HAP-1 (cell line): ENCODE measurements at regions not wholly inside any gene's neighbourhood (a gene's known extent, or its start where the extent isn't known, plus 50 kb on each side); places are given as distances from the start of the nearest gene placed in this dataset.

Source experiments
- DNase-seq, 2 experiments: peaks; one replicate each; pipeline ENCODE4 v3.0.0-alpha.2; 2016 to 2020; ENCODE audit warnings: low spot score in 2 of 2
- H3K27me3 ChIP-seq: fragments of 250-450 bp; sonication (Bioruptor Pico); 2 replicates; pipeline ENCODE4 v1.5.1; 2020; ENCODE audit warnings: low read depth, mild to moderate bottlenecking, moderate library complexity
- H3K36me3 ChIP-seq: fragments of 250-450 bp; sonication (Bioruptor Pico); replicated peaks from 2 replicates; pipeline ENCODE4 v1.5.1; 2020; ENCODE audit warnings: mild to moderate bottlenecking
- H3K4me1 ChIP-seq: fragments of 250-450 bp; sonication (Bioruptor Pico); 2 replicates; pipeline ENCODE4 v1.5.1; 2020; ENCODE audit warnings: mild to moderate bottlenecking
- H3K4me3 ChIP-seq: fragments of 250-450 bp; sonication (Bioruptor Pico); 2 replicates; pipeline ENCODE4 v1.5.1; 2020; ENCODE audit warnings: mild to moderate bottlenecking, moderate library complexity
- H3K9me3 ChIP-seq: fragments of 250-450 bp; sonication (Bioruptor Pico); 2 replicates; pipeline ENCODE4 v1.5.1; 2020; ENCODE audit warnings: mild to moderate bottlenecking, moderate library complexity
- in situ Hi-C: fragments of 300-500 bp; cut with MboI; formaldehyde crosslinking; loops from 3 replicates; pipeline ENCODE4 v1.14.3; 2020; ENCODE audit warnings: low sequenced_read_pairs, inconsistent platforms, mixed read lengths

DNA sequence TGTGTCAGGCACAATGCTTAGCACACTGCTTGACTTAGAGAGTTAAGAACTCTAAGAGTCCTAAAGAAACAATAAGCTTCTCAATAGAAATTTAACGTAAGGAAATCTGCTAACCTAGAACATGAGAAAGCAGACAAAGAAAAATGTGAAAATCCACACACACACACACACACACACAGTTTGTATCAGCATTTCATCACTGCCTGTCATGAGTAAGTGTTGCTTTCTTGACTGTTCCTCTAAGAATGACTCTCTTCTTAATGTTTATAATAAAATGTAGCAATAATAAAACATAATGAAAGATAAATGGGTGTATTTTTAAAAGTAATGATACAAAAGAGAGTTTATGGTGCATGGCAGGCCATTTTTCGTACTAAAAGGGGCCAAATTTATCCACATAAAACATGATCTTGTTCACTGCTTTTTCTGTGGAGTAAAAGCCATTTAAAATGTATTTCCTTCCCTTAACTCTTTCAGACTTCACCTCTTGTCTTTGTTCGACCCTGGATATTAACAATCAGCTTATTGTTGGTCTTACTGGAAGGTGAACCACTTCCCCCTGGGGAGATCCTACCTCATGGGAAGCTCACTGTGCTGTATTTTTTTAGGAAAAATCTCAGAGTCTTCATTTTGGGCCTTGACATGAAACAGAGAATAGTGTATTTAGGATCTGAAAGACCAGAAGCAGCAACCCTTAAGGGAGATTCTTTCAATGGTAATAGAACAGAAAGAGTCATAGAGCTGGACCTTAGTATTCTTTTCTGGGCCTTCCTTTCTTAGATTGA, 107.3 kb upstream of the ANKRD55 start:
- Histone ChIP-seq H3K4me1 (no peaks in the 10 kb centered on the region), H3K36me3 (no peaks in the 10 kb centered on the region), H3K27me3 (no peaks in the 10 kb centered on the region), H3K4me3 (no peak overlapping the region), H3K9me3 (no peaks in the 10 kb centered on the region)
- DNase-seq: no peak
- in situ Hi-C loops: no loop called here

DNA sequence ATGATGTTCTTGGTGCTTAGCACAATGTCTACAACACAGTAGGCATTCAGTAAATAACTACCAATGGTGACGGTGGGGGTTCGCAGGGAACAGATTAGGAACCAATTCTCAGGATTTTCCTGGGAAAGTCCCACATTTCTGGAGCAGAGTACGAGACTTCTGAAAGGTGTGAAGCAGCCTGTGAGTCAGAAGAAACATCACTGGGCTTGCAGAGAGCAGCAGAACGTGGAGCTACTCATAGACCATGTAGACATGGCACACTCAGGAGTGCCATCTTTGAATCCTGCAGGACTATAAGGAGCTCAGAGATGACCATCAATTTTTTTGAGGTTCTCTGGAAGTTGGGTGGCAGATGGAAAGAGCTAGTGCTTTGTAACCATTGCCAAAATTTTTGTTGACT, 106.6 kb upstream of the ANKRD55 start:
- Histone ChIP-seq H3K27me3 (no peaks in the 10 kb centered on the region), H3K36me3 (no peaks in the 10 kb centered on the region), H3K4me1 (no peaks in the 10 kb centered on the region), H3K4me3 (no peak overlapping the region), H3K9me3 (no peaks in the 10 kb centered on the region)
- DNase-seq: no peak
- in situ Hi-C loops: no loop called here

DNA sequence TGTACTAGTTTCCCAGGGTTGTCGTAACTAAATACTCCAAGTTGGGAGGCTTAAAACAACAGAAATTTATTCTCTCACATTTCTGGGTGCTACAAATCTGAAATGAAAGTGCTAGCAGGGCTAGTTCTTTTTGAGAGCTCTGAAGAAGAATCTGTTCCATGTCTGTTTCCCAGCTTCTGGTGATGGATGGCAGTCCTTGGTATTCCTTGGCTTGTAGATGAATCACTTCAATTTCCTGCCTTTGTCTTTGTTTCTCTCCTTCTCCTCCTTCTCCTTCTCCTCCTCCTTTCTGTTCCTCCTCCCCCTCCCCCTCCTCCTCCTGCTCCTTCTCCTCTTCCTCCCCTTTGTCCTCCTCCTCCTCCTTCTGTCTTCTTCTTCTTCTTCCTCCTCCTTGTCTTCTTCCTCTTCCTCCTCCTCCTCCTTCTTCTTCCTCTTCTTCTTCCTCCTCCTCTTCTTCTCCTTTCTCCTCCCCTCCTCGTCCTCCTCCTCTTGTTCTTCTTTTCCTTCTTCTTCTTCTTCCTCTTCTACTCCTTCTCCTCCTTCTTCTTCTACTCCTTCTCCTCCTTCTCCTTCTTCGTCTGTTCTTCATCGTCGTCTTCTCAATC, 104.7 kb upstream of the ANKRD55 start:
- DNase-seq: no peak
- Histone ChIP-seq H3K36me3 (no peaks in the 10 kb centered on the region), H3K4me3 (no peak overlapping the region), H3K27me3 (no peaks in the 10 kb centered on the region), H3K9me3 (no peaks in the 10 kb centered on the region), H3K4me1 (no peaks in the 10 kb centered on the region)
- in situ Hi-C loops: no loop called here

DNA sequence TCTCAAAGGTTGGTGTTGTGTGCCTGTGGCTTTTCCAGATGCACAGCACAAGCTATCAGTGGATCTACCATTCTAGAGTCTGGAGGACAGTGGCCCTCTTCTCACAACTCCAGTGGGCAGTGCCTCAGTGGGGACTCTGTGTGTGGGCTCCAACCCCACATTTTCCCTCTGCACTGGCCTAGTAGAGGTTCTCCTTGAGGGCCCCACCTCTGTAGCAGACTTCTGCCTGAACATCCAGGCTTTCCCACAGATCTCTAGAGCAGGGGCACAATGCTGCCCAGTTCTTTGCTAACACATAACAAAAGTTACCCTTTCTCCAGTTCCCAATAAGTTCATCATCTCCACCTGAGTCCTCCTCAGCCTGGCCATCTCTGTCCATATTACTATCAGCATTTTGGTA, 102.1 kb upstream of the ANKRD55 start:
- DNase-seq: no peak
- in situ Hi-C loops: no loop called here
- no peaks in the 10 kb centered on the region for H3K4me1 ChIP-seq
- H3K27me3 ChIP-seq: no peaks in the 10 kb centered on the region
- H3K36me3 ChIP-seq: no peaks in the 10 kb centered on the region
- H3K4me3 ChIP-seq: no peak overlapping the region
- H3K9me3 ChIP-seq: no peaks in the 10 kb centered on the region

DNA sequence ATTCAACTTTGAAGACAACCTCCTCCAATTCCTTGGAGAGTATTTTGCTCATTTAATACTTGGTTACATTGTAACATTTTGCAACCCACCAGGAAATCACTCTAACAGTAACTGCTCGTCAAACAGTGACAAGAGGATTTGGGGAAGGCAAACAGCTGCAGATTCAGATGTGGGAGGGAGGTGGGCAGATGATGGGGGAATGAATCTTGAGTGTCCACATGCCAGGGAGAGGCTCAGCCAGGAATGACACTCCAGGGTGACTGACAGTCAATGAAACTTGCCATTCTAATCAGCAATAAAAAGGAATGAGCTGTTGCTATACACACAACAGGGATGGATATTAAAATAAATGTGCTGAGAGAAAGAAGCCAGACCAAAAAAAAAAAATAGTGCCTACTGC, 97.7 kb upstream of the ANKRD55 start:
- no peak for DNase-seq
- in situ Hi-C loops: no loop called here
- Histone ChIP-seq H3K4me1 (no peaks in the 10 kb centered on the region), H3K9me3 (no peaks in the 10 kb centered on the region), H3K36me3 (no peaks in the 10 kb centered on the region), H3K27me3 (no peaks in the 10 kb centered on the region), H3K4me3 (no peak overlapping the region)

DNA sequence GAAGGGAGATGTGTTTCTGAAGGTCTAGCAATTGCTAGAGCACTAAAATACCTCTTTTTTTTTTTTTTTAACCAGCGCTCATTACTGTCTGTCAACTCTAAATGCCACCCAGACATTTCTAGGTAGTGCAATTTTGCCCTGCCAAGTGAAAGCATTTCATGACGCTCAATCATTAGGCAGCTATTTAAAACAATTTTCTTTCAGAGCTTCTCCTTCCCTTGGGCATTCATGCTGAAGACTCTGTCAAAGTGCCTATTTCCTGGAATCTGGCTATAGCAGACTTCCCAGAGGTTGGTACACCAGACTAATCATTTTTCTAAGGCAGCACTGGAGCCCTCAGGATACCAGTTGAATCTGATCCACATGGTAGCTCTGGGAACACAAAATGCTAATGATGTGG, 97.0 kb upstream of the ANKRD55 start:
- H3K4me3 ChIP-seq: no peak overlapping the region
- no peaks in the 10 kb centered on the region for H3K9me3 ChIP-seq
- H3K36me3 ChIP-seq: no peaks in the 10 kb centered on the region
- H3K4me1 ChIP-seq: no peaks in the 10 kb centered on the region
- no peaks in the 10 kb centered on the region for H3K27me3 ChIP-seq
- DNase-seq: no peak
- in situ Hi-C loops: no loop called here

DNA sequence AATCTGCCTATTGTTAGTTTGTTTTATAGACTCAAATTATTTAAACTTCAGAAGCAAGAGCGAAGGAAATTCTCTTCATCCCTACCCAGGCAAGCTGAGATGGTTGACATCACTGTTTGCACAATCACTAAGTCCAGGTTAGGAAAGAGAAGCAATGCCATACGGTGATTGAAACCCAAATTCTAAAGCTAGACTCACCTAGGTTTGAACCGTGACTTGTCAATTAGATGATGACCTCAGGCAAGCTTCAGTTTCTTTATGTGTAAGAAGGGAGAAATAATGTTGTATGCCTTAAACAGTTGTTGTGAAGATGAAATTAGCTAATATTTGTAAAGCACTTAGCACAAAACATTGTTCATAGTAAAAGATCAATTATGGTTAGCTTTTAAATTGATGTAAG, 96.5 kb upstream of the ANKRD55 start:
- no peak for DNase-seq
- no peaks in the 10 kb centered on the region for H3K36me3 ChIP-seq
- in situ Hi-C loops: no loop called here
- no peaks in the 10 kb centered on the region for H3K4me1 ChIP-seq
- no peaks in the 10 kb centered on the region for H3K9me3 ChIP-seq
- no peaks in the 10 kb centered on the region for H3K27me3 ChIP-seq
- no peak overlapping the region for H3K4me3 ChIP-seq

DNA sequence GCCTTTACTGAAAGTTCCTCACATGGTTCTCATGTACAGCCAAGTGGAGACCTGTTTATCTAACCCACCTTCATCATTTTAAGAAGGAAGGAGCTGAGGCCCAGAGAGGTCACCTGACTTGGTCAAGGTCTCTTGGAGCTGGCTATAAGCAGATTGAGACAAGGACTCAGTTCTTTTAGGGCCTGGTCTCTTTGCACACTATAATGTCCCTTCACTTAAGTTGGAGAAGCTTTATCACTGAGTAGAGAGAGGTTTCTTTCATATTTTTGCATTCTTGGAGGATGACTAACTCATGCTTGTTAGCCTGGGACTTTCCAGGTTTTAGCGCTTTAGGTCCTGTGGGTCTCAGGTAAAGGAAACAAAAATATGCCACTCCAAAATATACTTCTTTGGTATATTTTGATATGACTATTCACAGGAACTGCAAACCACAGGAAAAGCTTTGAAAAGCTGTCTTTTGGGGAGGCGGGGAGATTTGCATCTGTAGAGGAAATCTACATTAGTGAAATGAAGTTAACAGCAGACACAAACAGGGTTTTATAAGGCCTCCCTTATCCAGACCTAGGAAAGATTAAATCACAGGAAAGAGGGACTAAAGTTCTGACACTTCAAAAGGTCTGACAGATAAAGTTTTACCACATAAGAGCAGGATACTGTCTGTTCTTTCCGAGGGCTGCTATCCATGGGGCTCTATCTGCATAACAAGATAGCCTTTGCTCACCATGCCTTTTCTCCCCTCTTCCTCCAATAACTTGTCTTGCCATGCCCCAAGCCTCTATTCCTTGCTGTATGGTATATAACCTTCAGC, 95.8 kb upstream of the ANKRD55 start:
- Histone ChIP-seq H3K9me3 (no peaks in the 10 kb centered on the region), H3K27me3 (no peaks in the 10 kb centered on the region), H3K4me1 (no peaks in the 10 kb centered on the region), H3K4me3 (no peak overlapping the region), H3K36me3 (no peaks in the 10 kb centered on the region)
- in situ Hi-C loops: no loop called here
- DNase-seq: no peak

DNA sequence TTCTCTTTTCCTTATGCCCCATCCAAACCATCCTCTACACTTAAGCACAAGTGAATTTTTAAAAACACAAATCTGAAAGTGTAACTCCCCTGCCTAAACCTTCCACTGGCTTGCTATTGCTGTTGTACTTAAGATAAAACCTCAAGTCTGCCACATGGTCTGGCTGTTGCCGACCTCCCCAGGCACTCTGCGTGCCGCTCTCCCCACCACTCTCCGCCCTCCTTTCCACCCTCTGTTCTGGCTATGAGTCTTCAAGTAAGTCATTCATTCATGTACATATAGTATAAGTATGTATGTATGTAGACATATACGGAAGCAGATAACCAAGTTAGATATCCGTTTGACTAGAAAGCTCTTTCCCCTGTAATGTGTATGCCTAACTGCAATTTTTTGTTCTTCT, 94.7 kb upstream of the ANKRD55 start:
- Histone ChIP-seq H3K36me3 (no peaks in the 10 kb centered on the region), H3K9me3 (no peaks in the 10 kb centered on the region), H3K27me3 (no peaks in the 10 kb centered on the region), H3K4me3 (no peak overlapping the region), H3K4me1 (no peaks in the 10 kb centered on the region)
- in situ Hi-C loops: no loop called here
- DNase-seq: no peak

DNA sequence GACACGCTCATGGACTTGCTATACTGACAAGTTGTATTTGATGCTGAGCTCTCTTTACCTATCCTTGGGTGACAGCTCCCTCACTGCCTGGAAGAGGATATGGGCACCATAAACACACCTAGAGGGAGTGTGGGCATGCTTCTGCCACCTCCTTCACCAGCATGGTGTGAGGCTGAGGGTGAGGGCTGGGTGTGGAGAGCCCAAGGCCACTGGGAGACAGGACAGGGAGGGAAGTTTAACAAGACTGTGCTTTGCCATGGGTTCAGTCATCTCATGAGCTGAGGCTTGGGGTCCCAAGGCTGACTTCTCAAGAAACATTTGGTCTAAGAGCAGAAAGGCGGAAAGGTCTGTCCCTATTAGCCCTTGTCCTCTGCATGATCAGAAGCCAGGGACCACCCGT, 93.6 kb upstream of the ANKRD55 start:
- Histone ChIP-seq H3K9me3 (no peaks in the 10 kb centered on the region), H3K27me3 (no peaks in the 10 kb centered on the region), H3K4me3 (no peak overlapping the region), H3K36me3 (no peaks in the 10 kb centered on the region), H3K4me1 (no peaks in the 10 kb centered on the region)
- in situ Hi-C loops: no loop called here
- no peak for DNase-seq

DNA sequence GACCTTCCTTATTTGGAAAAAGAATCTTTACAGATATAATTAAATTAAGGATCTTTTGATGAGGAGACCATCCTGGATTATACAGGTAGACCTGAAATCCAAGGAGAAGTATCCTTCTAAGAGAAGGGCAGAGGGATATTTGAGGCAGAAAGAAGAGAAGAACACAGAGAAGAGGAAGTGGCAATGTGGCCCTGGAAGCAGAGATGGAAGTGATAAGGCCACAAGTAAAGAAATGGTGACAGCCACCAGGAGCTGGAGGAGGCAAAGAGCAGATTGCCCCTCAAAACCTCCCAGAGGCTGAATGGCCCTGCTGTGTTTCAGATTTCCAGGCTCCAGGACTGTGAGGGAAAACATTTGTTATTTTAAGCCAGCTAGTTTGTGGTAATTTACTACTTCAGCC, 93.0 kb upstream of the ANKRD55 start:
- Histone ChIP-seq H3K9me3 (no peaks in the 10 kb centered on the region), H3K4me1 (no peaks in the 10 kb centered on the region), H3K4me3 (no peak overlapping the region), H3K36me3 (no peaks in the 10 kb centered on the region), H3K27me3 (no peaks in the 10 kb centered on the region)
- no peak for DNase-seq
- in situ Hi-C loops: no loop called here

DNA sequence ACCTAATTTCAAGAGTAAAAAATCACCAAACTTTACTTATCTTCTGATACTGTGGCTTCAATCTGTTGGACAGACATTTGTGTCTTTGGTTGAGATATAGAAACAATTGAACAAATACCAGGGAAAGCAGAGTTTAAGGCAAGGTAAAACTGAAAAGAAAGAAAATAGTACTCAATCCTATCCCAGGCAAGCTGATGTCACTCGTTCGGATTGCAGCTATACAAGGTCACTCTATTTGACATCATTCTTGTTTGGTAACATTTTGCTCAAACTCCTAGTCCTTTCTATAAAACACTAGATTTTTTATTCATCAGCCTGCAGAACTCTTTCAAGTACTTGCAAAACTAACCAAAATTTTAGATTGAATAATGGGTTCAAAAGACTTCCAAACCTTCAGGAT, 91.9 kb upstream of the ANKRD55 start:
- in situ Hi-C loops: no loop called here
- no peaks in the 10 kb centered on the region for H3K4me1 ChIP-seq
- DNase-seq: no peak

DNA sequence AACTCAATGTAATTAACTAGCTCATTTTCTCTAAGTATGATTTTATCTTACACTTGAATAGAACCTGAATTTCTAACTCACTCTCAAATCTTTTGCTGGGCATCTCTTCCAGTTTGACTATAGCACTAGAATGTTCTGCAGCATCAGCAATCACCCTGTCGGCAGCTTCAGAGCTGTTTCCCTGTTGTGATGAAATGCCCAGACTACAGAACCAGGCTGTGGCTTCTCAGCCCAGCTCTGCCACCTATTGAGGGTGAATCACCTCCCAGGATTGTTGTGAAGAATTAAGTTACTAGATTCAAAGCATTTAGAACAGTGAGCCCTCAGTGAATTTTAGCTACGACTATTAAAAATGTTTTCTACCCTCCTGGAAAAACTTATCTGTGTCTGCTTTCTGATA, 90.4 kb upstream of the ANKRD55 start:
- Histone ChIP-seq H3K4me3 (no peak overlapping the region), H3K9me3 (no peaks in the 10 kb centered on the region), H3K36me3 (no peaks in the 10 kb centered on the region), H3K27me3 (no peaks in the 10 kb centered on the region), H3K4me1 (no peaks in the 10 kb centered on the region)
- in situ Hi-C loops: no loop called here
- no peak for DNase-seq

More for the DNA sequence above, 91.9 kb upstream of the ANKRD55 start:
- Histone ChIP-seq H3K27me3 (no peaks in the 10 kb centered on the region), H3K36me3 (no peaks in the 10 kb centered on the region), H3K9me3 (no peaks in the 10 kb centered on the region), H3K4me3 (no peak overlapping the region)

DNA sequence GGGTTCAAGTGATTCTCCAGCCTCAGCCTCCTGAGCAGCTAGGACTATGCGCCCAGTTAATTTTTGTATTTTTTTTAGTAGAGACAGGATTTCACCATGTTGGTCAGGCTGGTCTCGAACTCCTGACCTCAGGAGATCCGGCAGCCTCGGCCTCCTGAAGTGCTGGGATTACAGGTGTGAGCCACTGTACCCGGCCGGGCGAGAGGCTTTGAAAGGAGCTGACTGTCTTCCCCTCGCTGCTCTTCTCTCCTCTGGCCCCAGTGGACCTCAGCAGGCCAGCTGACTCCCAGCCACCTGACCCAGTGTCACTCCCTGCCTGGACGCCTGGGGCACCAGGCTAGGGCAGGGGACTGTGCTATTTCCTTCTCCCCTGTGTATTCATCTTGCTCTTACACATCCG, 89.5 kb upstream of the ANKRD55 start:
- H3K4me1 ChIP-seq: no peaks in the 10 kb centered on the region
- H3K27me3 ChIP-seq: no peaks in the 10 kb centered on the region
- no peak overlapping the region for H3K4me3 ChIP-seq
- no peaks in the 10 kb centered on the region for H3K9me3 ChIP-seq
- DNase-seq: no peak
- no peaks in the 10 kb centered on the region for H3K36me3 ChIP-seq
- in situ Hi-C loops: no loop called here
